HUES48 (cell line): ENCODE measurements at regions not wholly inside any gene's neighbourhood (a gene's known extent, or its start where the extent isn't known, plus 50 kb on each side); places are given as distances from the start of the nearest gene placed in this dataset.

Source experiments
- H3K27ac ChIP-seq: one replicate; pipeline ENCODE4 v1.7.0; 2013; ENCODE audit warnings: low read depth, low read length, inconsistent platforms
- H3K27me3 ChIP-seq: 2 replicates; pipeline ENCODE4 v1.6.1; 2013; ENCODE audit warnings: mild to moderate bottlenecking, low read length; ENCODE audit not compliant: control insufficient read depth, insufficient read depth
- H3K36me3 ChIP-seq: 2 replicates; pipeline ENCODE4 v1.6.1; 2013; ENCODE audit warnings: low read length; ENCODE audit not compliant: control insufficient read depth, insufficient read depth
- H3K4me1 ChIP-seq: 2 replicates; pipeline ENCODE4 v1.6.1; 2013; ENCODE audit warnings: mild to moderate bottlenecking, low read length; ENCODE audit not compliant: control insufficient read depth, insufficient read depth
- H3K4me3 ChIP-seq: 2 replicates; pipeline ENCODE4 v1.5.1; 2013; ENCODE audit warnings: mild to moderate bottlenecking, low read depth, low read length
- H3K9ac ChIP-seq: 2 replicates; pipeline ENCODE4 v1.6.1; 2013; ENCODE audit warnings: mild to moderate bottlenecking, low read depth, low read length, moderate library complexity
- H3K9me3 ChIP-seq: 2 replicates; pipeline ENCODE4 v1.6.1; 2013; ENCODE audit warnings: low read length; ENCODE audit not compliant: control insufficient read depth, insufficient read depth

DNA sequence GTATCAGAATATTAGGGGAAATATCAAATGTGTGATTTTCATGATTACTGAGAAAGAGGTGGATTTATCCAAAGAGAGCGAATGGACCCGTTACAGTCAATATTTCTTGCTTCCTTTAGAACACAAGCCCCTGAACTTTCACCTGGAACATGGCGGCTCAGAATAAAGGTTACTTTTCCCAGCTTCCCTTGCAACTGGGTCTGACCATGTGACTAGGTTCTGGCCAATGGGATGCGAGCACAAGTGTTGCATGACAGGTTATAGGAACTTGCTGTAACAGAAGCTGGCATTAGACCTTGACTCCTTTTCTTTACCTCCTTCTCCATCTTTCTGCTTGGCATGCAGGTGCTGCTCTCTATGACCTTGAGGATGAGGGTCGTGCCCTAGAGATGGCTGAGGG is 556.1 kb downstream of the TYW1 start:
- Histone ChIP-seq H3K9me3 (no peaks in the 10 kb centered on the region), H3K9ac (no peak overlapping the region), H3K27me3 (no peaks in the 10 kb centered on the region), H3K36me3 (no peaks in the 10 kb centered on the region), H3K4me3 (no peak overlapping the region), H3K4me1 (no peaks in the 10 kb centered on the region), H3K27ac (no peak overlapping the region)

DNA sequence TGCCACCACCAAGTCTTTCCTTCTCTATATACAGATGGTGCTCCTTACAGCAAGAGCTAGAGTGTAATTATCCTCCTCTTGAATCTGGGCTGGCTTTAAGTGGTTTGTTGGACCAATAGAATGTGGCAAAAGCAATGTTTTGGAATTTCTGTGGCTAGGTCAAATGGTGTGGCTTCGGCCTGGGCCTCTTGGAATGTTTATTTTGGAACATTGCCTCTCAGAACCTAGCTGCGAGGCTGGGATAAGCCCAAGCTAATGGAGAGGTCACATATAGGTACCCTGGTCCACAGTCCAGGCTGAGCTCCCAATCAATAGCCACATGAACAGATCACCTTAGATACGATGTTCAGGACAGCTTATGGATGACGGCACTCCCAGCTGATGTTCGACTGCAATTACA is 556.7 kb downstream of the TYW1 start:
- H3K9ac ChIP-seq = no peak overlapping the region
- no peaks in the 10 kb centered on the region for H3K36me3 ChIP-seq
- no peaks in the 10 kb centered on the region for H3K27me3 ChIP-seq
- H3K4me3 ChIP-seq = no peak overlapping the region
- no peaks in the 10 kb centered on the region for H3K9me3 ChIP-seq
- no peaks in the 10 kb centered on the region for H3K4me1 ChIP-seq
- H3K27ac ChIP-seq = no peak overlapping the region

DNA sequence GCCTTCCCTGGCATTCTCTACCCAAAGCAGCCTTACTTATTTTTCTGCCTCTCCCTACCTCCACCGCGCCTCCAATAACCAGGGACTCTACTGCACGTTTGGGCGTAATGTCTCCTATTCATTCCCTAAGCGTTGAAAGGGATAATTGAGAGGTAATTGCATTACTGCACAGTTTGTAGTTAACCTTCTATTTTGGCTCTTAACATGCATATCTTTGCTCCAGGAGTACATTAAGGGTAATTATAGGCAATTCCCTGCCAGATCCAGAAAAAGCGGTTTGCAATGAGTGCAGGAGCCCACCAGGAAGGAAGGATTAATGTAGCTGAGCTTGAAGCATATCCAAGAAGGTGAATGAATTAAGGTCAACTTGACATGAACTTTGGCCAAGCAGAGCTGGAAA is 558.4 kb downstream of the TYW1 start:
- no peaks in the 10 kb centered on the region for H3K9me3 ChIP-seq
- H3K4me3 ChIP-seq = no peak overlapping the region
- no peaks in the 10 kb centered on the region for H3K27me3 ChIP-seq
- H3K9ac ChIP-seq = no peak overlapping the region
- H3K27ac ChIP-seq = no peak overlapping the region
- no peaks in the 10 kb centered on the region for H3K36me3 ChIP-seq
- no peaks in the 10 kb centered on the region for H3K4me1 ChIP-seq

DNA sequence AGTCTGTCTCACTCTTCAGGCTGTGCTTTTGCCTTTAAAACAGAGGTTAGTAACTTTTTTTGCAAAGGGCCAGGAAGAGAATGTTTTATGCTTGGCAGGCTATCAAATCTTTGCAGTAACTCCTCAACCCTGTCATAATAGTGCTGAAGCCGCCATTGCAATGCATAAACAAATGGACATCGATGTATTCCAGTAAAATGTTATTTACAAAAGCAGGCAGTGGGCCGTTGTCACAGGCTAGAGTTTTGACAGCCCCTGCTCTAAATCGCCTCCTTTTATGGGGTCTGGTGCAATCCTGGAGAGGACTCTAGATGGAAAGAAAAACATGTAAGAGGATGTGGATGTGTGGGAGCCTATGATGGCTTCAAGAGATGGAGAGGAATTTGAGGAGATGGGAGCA is 568.3 kb downstream of the TYW1 start:
- H3K9ac ChIP-seq = no peak overlapping the region
- H3K27ac ChIP-seq = no peak overlapping the region
- 0 out of 2 replicates have a peak, but pooled peaks cover 4% of the 10 kb centered on the region for H3K9me3 ChIP-seq
- no peak overlapping the region for H3K4me3 ChIP-seq
- no peaks in the 10 kb centered on the region for H3K36me3 ChIP-seq
- H3K27me3 ChIP-seq = no peaks in the 10 kb centered on the region
- no peaks in the 10 kb centered on the region for H3K4me1 ChIP-seq

DNA sequence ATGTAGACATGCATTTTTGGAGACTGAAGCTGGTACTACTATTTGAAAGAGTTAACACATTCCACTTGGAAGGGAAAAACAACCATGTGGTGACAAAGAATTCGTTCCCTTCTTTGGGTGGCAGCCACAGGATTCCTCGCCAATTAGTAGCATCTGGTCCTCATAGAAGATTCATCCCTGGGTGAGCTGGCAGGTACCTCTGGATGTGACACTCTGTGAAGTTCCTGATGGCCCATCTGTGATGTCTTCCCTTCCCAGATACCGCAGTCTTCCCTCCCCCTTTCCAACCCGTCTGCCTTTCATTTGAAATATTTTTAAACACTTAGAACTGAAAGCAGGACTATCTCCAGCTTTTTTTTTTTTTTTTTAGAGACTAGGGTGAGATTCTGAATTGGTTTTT is 569.5 kb downstream of the TYW1 start:
- Histone ChIP-seq H3K36me3 (no peaks in the 10 kb centered on the region), H3K27me3 (no peaks in the 10 kb centered on the region), H3K27ac (no peak overlapping the region), H3K4me1 (no peaks in the 10 kb centered on the region), H3K9me3 (no peaks in the 10 kb centered on the region), H3K4me3 (no peak overlapping the region), H3K9ac (no peak overlapping the region)

DNA sequence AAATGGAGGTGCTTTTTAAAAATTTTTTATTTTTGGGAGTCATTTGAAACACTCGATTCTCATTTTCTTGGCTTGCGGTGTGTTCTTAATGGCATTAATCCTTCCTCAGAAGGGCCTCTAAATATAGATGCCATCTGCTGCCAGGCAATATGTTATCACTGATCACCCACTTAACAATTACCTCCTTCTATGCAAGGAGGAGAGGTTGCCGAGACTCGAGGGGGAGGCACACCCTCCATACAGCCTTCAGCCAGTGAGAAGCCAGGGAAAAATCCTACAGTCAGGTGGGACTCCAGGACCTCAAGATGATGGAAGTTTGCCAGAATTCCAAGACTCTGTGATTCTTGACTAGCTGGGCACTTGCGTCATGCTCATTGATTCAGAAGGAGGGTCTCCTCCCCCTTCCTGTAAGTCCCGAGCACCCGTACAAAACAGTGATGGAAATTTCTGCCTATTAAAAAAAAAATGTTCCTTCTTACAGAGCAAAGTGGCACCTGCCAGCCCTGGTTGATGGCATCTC is 574.5 kb downstream of the TYW1 start:
- H3K9me3 ChIP-seq = peaks cover 5% of the 10 kb centered on the region
- H3K9ac ChIP-seq = no peak overlapping the region
- H3K27me3 ChIP-seq = no peaks in the 10 kb centered on the region
- no peak overlapping the region for H3K4me3 ChIP-seq
- H3K4me1 ChIP-seq = no peaks in the 10 kb centered on the region
- no peak overlapping the region for H3K27ac ChIP-seq
- no peaks in the 10 kb centered on the region for H3K36me3 ChIP-seq

DNA sequence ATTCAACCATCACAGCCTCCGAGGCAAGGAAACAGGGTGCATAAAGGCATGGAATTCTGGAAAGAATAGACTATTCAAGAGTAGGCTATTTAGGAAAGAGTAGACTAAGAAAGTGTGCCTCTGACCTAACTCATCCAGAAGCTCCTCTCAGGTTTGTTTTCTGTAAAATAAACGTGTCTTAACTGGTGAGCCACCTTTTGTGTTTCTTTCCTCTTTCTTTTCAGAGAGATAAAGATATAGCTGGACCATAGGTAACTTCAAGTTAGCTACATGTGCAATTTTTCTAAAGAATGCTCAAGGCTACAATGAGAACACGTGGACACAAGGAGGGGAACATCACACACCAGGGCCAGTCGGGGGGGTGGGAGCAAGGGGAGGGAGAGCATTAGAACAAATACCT is 577.0 kb downstream of the TYW1 start:
- H3K9me3 ChIP-seq = peaks cover 5% of the 10 kb centered on the region
- no peak overlapping the region for H3K27ac ChIP-seq
- H3K27me3 ChIP-seq = no peaks in the 10 kb centered on the region
- H3K4me1 ChIP-seq = no peaks in the 10 kb centered on the region
- no peak overlapping the region for H3K9ac ChIP-seq
- H3K4me3 ChIP-seq = no peak overlapping the region
- no peaks in the 10 kb centered on the region for H3K36me3 ChIP-seq

DNA sequence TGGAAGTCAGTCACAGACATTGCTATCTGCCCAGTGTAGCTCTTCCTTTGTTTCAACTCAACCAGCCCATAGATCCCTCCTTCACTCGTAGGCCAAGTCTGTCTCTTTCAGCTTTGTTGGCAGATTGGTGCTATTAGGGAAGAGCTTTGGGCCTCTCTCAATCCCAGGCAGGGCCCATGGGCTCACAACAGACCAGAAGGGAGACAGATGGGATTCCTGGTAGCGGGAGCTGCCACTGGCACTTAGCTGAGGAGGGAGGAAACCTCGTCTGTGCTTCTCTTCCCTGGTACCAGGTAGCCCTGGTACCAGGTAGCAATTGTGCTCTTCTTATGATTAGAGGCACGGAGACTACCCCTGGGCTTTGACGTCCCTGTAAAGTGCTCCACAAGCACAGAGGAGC is 592.0 kb downstream of the TYW1 start:
- Histone ChIP-seq H3K9ac (no peak overlapping the region), H3K36me3 (no peaks in the 10 kb centered on the region), H3K9me3 (no peaks in the 10 kb centered on the region), H3K4me1 (no peaks in the 10 kb centered on the region), H3K4me3 (no peak overlapping the region), H3K27ac (no peak overlapping the region), H3K27me3 (no peaks in the 10 kb centered on the region)

DNA sequence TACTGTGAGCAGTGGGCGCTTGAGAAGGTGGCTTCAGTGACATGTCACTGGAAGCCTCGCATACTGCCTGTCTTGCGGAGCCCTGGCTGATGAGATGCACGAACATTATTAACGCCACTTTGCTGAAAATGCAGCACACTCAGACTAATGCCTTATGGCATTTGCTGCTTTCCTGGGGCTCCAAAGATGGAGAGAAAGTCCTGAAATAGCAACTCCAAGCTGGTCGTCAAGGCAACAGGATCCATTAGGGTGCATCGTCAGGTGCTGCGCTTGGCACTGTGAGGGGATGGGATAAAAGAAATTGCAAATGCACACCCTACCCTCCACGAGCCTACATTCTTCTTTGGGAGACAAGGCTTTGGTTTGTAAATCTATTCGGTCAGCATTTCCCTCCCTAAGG is 592.5 kb downstream of the TYW1 start:
- no peak overlapping the region for H3K9ac ChIP-seq
- no peak overlapping the region for H3K4me3 ChIP-seq
- H3K4me1 ChIP-seq = no peaks in the 10 kb centered on the region
- H3K36me3 ChIP-seq = no peaks in the 10 kb centered on the region
- H3K27me3 ChIP-seq = no peaks in the 10 kb centered on the region
- no peaks in the 10 kb centered on the region for H3K9me3 ChIP-seq
- H3K27ac ChIP-seq = no peak overlapping the region

DNA sequence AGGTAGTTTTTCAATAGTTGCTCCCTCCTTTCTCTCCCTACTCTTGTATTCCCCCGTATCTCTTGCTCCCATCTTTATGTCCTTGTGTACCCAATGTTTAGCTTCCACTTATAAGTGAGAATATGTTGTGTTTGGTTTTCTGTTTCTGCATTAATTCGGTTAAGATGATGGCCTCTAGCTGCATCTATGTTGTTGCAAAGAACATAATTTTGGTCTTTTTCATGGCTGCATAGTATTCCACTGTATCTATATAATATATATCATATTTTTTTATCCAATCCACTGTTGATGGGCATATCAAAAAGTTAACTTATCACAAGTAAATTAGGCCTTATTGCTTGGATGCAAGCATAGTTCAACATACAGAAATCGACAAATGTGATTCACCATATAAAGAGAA is 594.0 kb downstream of the TYW1 start:
- H3K27ac ChIP-seq = no peak overlapping the region
- H3K36me3 ChIP-seq = no peaks in the 10 kb centered on the region
- no peaks in the 10 kb centered on the region for H3K9me3 ChIP-seq
- H3K9ac ChIP-seq = no peak overlapping the region
- H3K4me1 ChIP-seq = no peaks in the 10 kb centered on the region
- H3K4me3 ChIP-seq = no peak overlapping the region
- no peaks in the 10 kb centered on the region for H3K27me3 ChIP-seq

DNA sequence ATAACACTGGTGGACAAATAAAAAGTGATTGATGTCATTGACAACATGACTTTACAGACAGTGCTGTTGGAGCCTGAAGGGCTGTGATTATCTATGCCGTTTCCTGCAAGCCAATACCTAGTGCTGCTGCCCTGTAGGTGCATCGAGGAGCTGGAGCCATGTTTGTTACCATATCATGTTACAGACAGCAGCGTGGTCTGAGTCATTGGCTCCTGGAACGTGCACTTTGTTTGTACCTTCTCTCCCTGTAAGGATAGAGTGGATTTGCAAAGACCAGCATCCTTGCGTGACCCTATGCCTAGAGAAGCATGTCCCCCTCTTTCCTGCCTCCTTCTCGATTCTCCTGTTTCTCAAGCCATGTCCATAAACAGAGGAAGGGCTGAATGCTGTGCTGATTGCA is 597.2 kb downstream of the TYW1 start:
- Histone ChIP-seq H3K4me1 (no peaks in the 10 kb centered on the region), H3K4me3 (no peak overlapping the region), H3K27ac (no peak overlapping the region), H3K9ac (no peak overlapping the region), H3K9me3 (no peaks in the 10 kb centered on the region), H3K27me3 (no peaks in the 10 kb centered on the region), H3K36me3 (no peaks in the 10 kb centered on the region)
